ENCODE measurements at regions not wholly inside any gene's neighbourhood (a gene's known extent, or its start where the extent isn't known, plus 50 kb on each side); places are given as distances from the start of the nearest gene placed in this dataset.

GRCh38 chr1:207224666-207225065 is 96.8 kb upstream of the CD55 start:
- no peaks in the 10 kb centered on the region for H3K9me3 ChIP-seq (ENCODE audit: insufficient read depth, low read depth, low read length)
- no peaks in the 10 kb centered on the region for H3K27me3 ChIP-seq (ENCODE audit: insufficient read depth, low read length)
- no peaks in the 10 kb centered on the region for H3K79me1 ChIP-seq (ENCODE audit: low read length)
- no peak overlapping the region for H3K27ac ChIP-seq (ENCODE audit: low read depth, low read length)
- H3K4me3 ChIP-seq (ENCODE audit: low read depth, low read length): no peak overlapping the region
- H3K18ac ChIP-seq (ENCODE audit: low read length): no peak overlapping the region
- no peak overlapping the region for H2AFZ ChIP-seq (ENCODE audit: insufficient read depth, low read length, poor library complexity)
- H4K12ac ChIP-seq (ENCODE audit: low read depth, low read length): no peak overlapping the region
- H3K4me2 ChIP-seq (ENCODE audit: low read length): no peak overlapping the region
- no peak overlapping the region for H4K8ac ChIP-seq (ENCODE audit: low read depth, low read length)
- no peak overlapping the region for H2BK120ac ChIP-seq (ENCODE audit: insufficient read depth, low read length, poor library complexity)
- H3K4me1 ChIP-seq (ENCODE audit: control insufficient read depth in 1 of 2, insufficient read depth in 2 of 2, low read length in 2 of 2): no peaks in the 10 kb centered on the region
- no peak overlapping the region for H3K14ac ChIP-seq (ENCODE audit: low read length)
- no peaks in the 10 kb centered on the region for H3K79me2 ChIP-seq (ENCODE audit: control insufficient read depth, insufficient read depth, low read length, poor library complexity)
- H3K4ac ChIP-seq (ENCODE audit: low read depth, low read length): no peak overlapping the region
- no peaks in the 10 kb centered on the region for H3K36me3 ChIP-seq (ENCODE audit: control insufficient read depth in 1 of 2, insufficient read depth in 2 of 2, low read length in 2 of 2)
- no peak overlapping the region for H4K91ac ChIP-seq (ENCODE audit: low read depth, low read length)
- H2BK5ac ChIP-seq (ENCODE audit: low read depth, low read length, poor library complexity): no peak overlapping the region
- H2BK12ac ChIP-seq (ENCODE audit: low read length): no peak overlapping the region
- DNase-seq: no peak
- H3K9ac ChIP-seq (ENCODE audit: low read length): no peak overlapping the region
- no peak overlapping the region for H3K23ac ChIP-seq (ENCODE audit: low read length)
- H2AK5ac ChIP-seq (ENCODE audit: low read length): no peak overlapping the region

DNA sequence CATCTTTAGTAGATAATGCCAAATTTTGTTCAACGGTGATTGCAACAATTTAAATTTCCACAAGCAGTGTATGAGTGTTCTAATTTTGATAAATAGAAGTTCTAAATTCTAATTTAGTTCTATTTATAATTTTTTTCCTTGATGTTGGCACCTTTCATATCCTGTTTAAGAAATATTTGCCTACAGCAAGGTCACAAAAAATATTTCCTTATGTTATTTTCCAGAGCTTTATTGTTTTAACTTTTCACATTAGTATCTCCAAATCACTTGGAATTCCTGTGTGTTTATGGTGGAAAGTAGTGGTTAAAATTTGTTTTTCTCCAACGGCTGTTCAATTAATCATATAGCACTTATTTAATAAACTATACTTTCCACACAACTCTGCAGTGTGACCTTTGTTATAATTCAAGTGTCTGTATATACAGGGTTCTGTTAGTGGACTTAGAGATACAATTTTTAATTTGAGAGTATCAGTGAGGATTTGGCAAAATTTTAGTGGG is 94.3 kb upstream of the CD55 start:
- no peak overlapping the region for H3K9ac ChIP-seq (ENCODE audit: low read length)
- WGBS (ENCODE audit: extremely low coverage, insufficient coverage, insufficient read length): no CpG with 5 or more reads among the region's 2 CpGs

DNA sequence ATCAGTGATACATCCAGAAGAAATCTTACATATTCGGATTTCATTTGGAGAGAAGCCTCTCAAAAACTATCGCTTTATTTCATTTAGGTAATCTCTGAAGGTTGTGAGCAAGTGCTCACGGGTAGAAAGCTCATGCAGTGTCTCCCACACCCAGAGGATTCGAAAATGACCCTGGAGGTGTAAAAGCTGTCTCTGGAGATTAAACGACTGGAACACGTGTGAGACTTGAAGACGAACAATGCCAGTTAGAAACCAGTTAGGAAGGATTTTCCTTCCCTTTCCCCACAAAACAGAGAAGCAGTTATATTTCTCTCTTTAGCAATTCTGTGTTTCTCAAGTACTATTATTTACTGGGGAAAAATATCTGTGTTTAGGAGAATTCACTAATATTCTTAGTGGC is 92.5 kb upstream of the CD55 start:
- no peak overlapping the region for H4K8ac ChIP-seq (ENCODE audit: low read depth, low read length)
- H3K23ac ChIP-seq (ENCODE audit: low read length): no peak overlapping the region
- no peak overlapping the region for H3K4me3 ChIP-seq (ENCODE audit: low read depth, low read length)
- H2BK120ac ChIP-seq (ENCODE audit: insufficient read depth, low read length, poor library complexity): no peak overlapping the region
- no CpG with 5 or more reads among the region's 7 CpGs for WGBS (ENCODE audit: extremely low coverage, insufficient coverage, insufficient read length)
- no peak overlapping the region for H3K4ac ChIP-seq (ENCODE audit: low read depth, low read length)
- no peaks in the 10 kb centered on the region for H3K79me2 ChIP-seq (ENCODE audit: control insufficient read depth, insufficient read depth, low read length, poor library complexity)
- no peaks in the 10 kb centered on the region for H3K36me3 ChIP-seq (ENCODE audit: control insufficient read depth in 1 of 2, insufficient read depth in 2 of 2, low read length in 2 of 2)
- H3K79me1 ChIP-seq (ENCODE audit: low read length): no peaks in the 10 kb centered on the region
- no peak overlapping the region for H3K9ac ChIP-seq (ENCODE audit: low read length)
- no peak overlapping the region for H4K12ac ChIP-seq (ENCODE audit: low read depth, low read length)
- H3K27ac ChIP-seq (ENCODE audit: low read depth, low read length): no peak overlapping the region
- H3K4me1 ChIP-seq (ENCODE audit: control insufficient read depth in 1 of 2, insufficient read depth in 2 of 2, low read length in 2 of 2): no peaks in the 10 kb centered on the region
- H2BK5ac ChIP-seq (ENCODE audit: low read depth, low read length, poor library complexity): no peak overlapping the region
- H3K9me3 ChIP-seq (ENCODE audit: insufficient read depth, low read depth, low read length): no peaks in the 10 kb centered on the region
- H3K27me3 ChIP-seq (ENCODE audit: insufficient read depth, low read length): no peaks in the 10 kb centered on the region
- H3K14ac ChIP-seq (ENCODE audit: low read length): no peak overlapping the region
- no peak overlapping the region for H2AK5ac ChIP-seq (ENCODE audit: low read length)
- H3K4me2 ChIP-seq (ENCODE audit: low read length): no peak overlapping the region
- no peak overlapping the region for H3K18ac ChIP-seq (ENCODE audit: low read length)
- no peak overlapping the region for H2BK12ac ChIP-seq (ENCODE audit: low read length)
- no peak for DNase-seq
- H4K91ac ChIP-seq (ENCODE audit: low read depth, low read length): no peak overlapping the region
- H2AFZ ChIP-seq (ENCODE audit: insufficient read depth, low read length, poor library complexity): no peak overlapping the region

More for the DNA sequence above, 94.3 kb upstream of the CD55 start:
- no peaks in the 10 kb centered on the region for H3K36me3 ChIP-seq (ENCODE audit: control insufficient read depth in 1 of 2, insufficient read depth in 2 of 2, low read length in 2 of 2)
- no peak overlapping the region for H3K4ac ChIP-seq (ENCODE audit: low read depth, low read length)
- H2BK12ac ChIP-seq (ENCODE audit: low read length): no peak overlapping the region
- H4K8ac ChIP-seq (ENCODE audit: low read depth, low read length): no peak overlapping the region
- no peak overlapping the region for H3K4me3 ChIP-seq (ENCODE audit: low read depth, low read length)
- no peak for DNase-seq
- no peak overlapping the region for H4K12ac ChIP-seq (ENCODE audit: low read depth, low read length)
- no peak overlapping the region for H3K14ac ChIP-seq (ENCODE audit: low read length)
- H3K4me1 ChIP-seq (ENCODE audit: control insufficient read depth in 1 of 2, insufficient read depth in 2 of 2, low read length in 2 of 2): no peaks in the 10 kb centered on the region
- H4K91ac ChIP-seq (ENCODE audit: low read depth, low read length): no peak overlapping the region
- H3K4me2 ChIP-seq (ENCODE audit: low read length): no peak overlapping the region
- H2AK5ac ChIP-seq (ENCODE audit: low read length): no peak overlapping the region
- H3K27ac ChIP-seq (ENCODE audit: low read depth, low read length): no peak overlapping the region
- no peak overlapping the region for H2BK120ac ChIP-seq (ENCODE audit: insufficient read depth, low read length, poor library complexity)
- no peak overlapping the region for H2AFZ ChIP-seq (ENCODE audit: insufficient read depth, low read length, poor library complexity)
- no peak overlapping the region for H2BK5ac ChIP-seq (ENCODE audit: low read depth, low read length, poor library complexity)
- H3K23ac ChIP-seq (ENCODE audit: low read length): no peak overlapping the region
- H3K27me3 ChIP-seq (ENCODE audit: insufficient read depth, low read length): no peaks in the 10 kb centered on the region
- H3K79me2 ChIP-seq (ENCODE audit: control insufficient read depth, insufficient read depth, low read length, poor library complexity): no peaks in the 10 kb centered on the region
- H3K79me1 ChIP-seq (ENCODE audit: low read length): no peaks in the 10 kb centered on the region
- H3K9me3 ChIP-seq (ENCODE audit: insufficient read depth, low read depth, low read length): no peaks in the 10 kb centered on the region
- no peak overlapping the region for H3K18ac ChIP-seq (ENCODE audit: low read length)

DNA sequence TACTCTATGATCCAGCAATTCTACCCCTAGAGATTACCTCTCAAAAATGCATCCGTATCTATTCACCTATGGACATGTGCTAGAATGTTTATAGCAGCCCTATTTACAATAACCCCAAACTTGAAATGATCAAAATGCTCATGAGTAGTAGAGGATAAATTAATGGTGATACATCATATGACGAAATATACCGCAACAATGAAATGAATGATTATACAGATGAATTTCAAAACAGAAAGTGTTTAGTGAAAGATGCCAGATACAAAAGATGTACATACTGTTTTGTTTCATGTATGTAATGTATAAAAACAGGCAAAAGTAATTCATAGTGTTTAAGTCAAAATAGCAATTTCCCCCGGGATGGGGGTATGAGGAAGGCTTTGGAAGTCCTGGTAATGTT is 91.0 kb upstream of the CD55 start:
- Histone ChIP-seq H2AFZ (ENCODE audit: insufficient read depth, low read length, poor library complexity) (no peak overlapping the region), H3K4me1 (ENCODE audit: control insufficient read depth in 1 of 2, insufficient read depth in 2 of 2, low read length in 2 of 2) (no peaks in the 10 kb centered on the region), H3K27ac (ENCODE audit: low read depth, low read length) (no peak overlapping the region), H3K36me3 (ENCODE audit: control insufficient read depth in 1 of 2, insufficient read depth in 2 of 2, low read length in 2 of 2) (no peaks in the 10 kb centered on the region), H3K4me2 (ENCODE audit: low read length) (no peak overlapping the region), H2AK5ac (ENCODE audit: low read length) (no peak overlapping the region), H3K18ac (ENCODE audit: low read length) (no peak overlapping the region), H3K9ac (ENCODE audit: low read length) (no peak overlapping the region), H4K12ac (ENCODE audit: low read depth, low read length) (no peak overlapping the region), H3K4me3 (ENCODE audit: low read depth, low read length) (no peak overlapping the region), H4K8ac (ENCODE audit: low read depth, low read length) (no peak overlapping the region), H3K79me1 (ENCODE audit: low read length) (no peaks in the 10 kb centered on the region), H3K14ac (ENCODE audit: low read length) (no peak overlapping the region), H3K27me3 (ENCODE audit: insufficient read depth, low read length) (no peaks in the 10 kb centered on the region), H2BK5ac (ENCODE audit: low read depth, low read length, poor library complexity) (no peak overlapping the region), H3K79me2 (ENCODE audit: control insufficient read depth, insufficient read depth, low read length, poor library complexity) (no peaks in the 10 kb centered on the region), H2BK12ac (ENCODE audit: low read length) (no peak overlapping the region), H3K4ac (ENCODE audit: low read depth, low read length) (no peak overlapping the region), H2BK120ac (ENCODE audit: insufficient read depth, low read length, poor library complexity) (no peak overlapping the region), H3K23ac (ENCODE audit: low read length) (no peak overlapping the region), H4K91ac (ENCODE audit: low read depth, low read length) (no peak overlapping the region), H3K9me3 (ENCODE audit: insufficient read depth, low read depth, low read length) (no peaks in the 10 kb centered on the region)
- no CpG with 5 or more reads among the region's 4 CpGs for WGBS (ENCODE audit: extremely low coverage, insufficient coverage, insufficient read length)
- DNase-seq: no peak

All from trophoblast cell (in vitro differentiated cells and primary cell).